Heart right ventricle (tissue), 16 donors: ENCODE measurements at regions not wholly inside any gene's neighbourhood (a gene's known extent, or its start where the extent isn't known, plus 50 kb on each side); places are given as distances from the start of the nearest gene placed in this dataset.
A peak's percentile ranks its signal among the peaks of the same experiment; 100 is the strongest.

ENCODE experiments used
- ATAC-seq, 8 donors: fragments of 200-7000 bp; cut with Tn5 transposase; one replicate each; pipeline ENCODE4 v1.9.1; 2020; ENCODE audit warnings: mild to moderate bottlenecking in 8 of 8, moderate library complexity in 8 of 8, moderate number of reproducible peaks in 1 of 8
- DNase-seq, 2 donors: peaks; one replicate each; pipeline ENCODE4 v3.0.0-alpha.2; 2020
- H3K27ac ChIP-seq, 10 donors: fragments of 200-600 bp; sonication (generic) in 2 of 10; one replicate each; pipeline versions ENCODE4 v1.5.0 to v1.8.0; 2020 to 2022; ENCODE audit warnings: mild to moderate bottlenecking in 3 of 10
- H3K27me3 ChIP-seq, 7 donors: fragments of 200-600 bp; one replicate each; pipeline ENCODE4 v1.8.0; 2021 to 2022; ENCODE audit warnings: mild to moderate bottlenecking in 2 of 7
- H3K36me3 ChIP-seq, 9 donors: fragments of 200-600 bp; sonication (generic) in 1 of 9; one replicate each; pipeline versions ENCODE4 v1.5.0 to v1.8.0; 2020 to 2022; ENCODE audit warnings: mild to moderate bottlenecking in 2 of 9
- H3K4me1 ChIP-seq, 9 donors: fragments of 200-600 bp; sonication (generic) in 1 of 9; one replicate each; pipeline versions ENCODE4 v1.5.0 to v1.8.0; 2020 to 2022; ENCODE audit warnings: mild to moderate bottlenecking in 4 of 9
- H3K4me3 ChIP-seq, 10 donors: fragments of 200-600 bp; sonication (generic) in 2 of 10; one replicate each; pipeline versions ENCODE4 v1.5.0 to v1.8.0; 2020 to 2022; ENCODE audit warnings: mild to moderate bottlenecking in 7 of 10, moderate library complexity in 2 of 10
- H3K9me3 ChIP-seq, 11 donors: fragments of 200-600 bp in 10 of 11; sonication (generic) in 2 of 11; one replicate each; pipeline versions ENCODE4 v1.5.0 to v1.8.0; 2013 to 2022; ENCODE audit warnings: mild to moderate bottlenecking in 2 of 11, control low read depth in 1 of 11, moderate library complexity in 1 of 11
- WGBS, 2 donors: extraction: QIAGEN DNeasy Blood & Tissue Kit; methylation state at CpG; one replicate each; pipeline ENCODE4 v1.1.7; 2013; ENCODE audit warnings: inconsistent platforms in 1 of 2; 5-methylcytosine and 5-hydroxymethylcytosine counted together
- intact Hi-C, 10 donors: fragments of 100-400 bp; cut with DNase I; formaldehyde crosslinking; loops; one replicate each; pipeline versions ENCODE4 v1.11.1 to v1.14.2; 2022
- TF ChIP-seq, protein P1 (sequence below), 9 donors: fragments of 200-600 bp; sonication (generic) in 2 of 9; IDR thresholded peaks; one replicate each; pipeline versions ENCODE4 v1.5.0 to v1.8.0; 2021 to 2022; ENCODE audit warnings: antibody characterized with exemption in 9 of 9, mild to moderate bottlenecking in 5 of 9, moderate library complexity in 1 of 9
- donor health status: Arrhythmogenic right ventricular cardiomyopathy.
- donor health status: ischemic (EF 13 %, LVEDD 7.1; RV severe dilation, severe dysfunction).
- donor health status: healthy with polysubstance abuse.
- donor health status: DM: no; HTN: yes; CAD: no.
- donor health status: DM: no; HTN: no; CAD: no.
- donor health status: ischemic (EF 25% LVEDD 6.9; RV normal size, moderate dysfunction).
- donor health status: ischemic (EF 25% LVEDD 5.7; RV mildly dilated, moderate dysfunction).
- donor health status: healthy.
- donor health status: DM: yes; HTN: yes; CAD: no.
- donor health status: Ischemic cardiomyopathy.
- donor health status: ischemic (EF 35%, LVEDD 5.7; RV mildly dilated, moderate dysfunction).
- donor health status: nonischemic (EF 11% LVEDD 7.7; RV severe dilation, severe dysfunction).
- donor health status: DM: yes; HTN: yes; CAD: no.
- donor health status: PGD.
- donor health status: ischemic (EF 29% LVEDD 5.4; RV normal size, mild dysfunction).
- donor health status: nonischemic (EF 23%, LVEDD 6.1; RV moderate dilation, normal function).

DNA sequence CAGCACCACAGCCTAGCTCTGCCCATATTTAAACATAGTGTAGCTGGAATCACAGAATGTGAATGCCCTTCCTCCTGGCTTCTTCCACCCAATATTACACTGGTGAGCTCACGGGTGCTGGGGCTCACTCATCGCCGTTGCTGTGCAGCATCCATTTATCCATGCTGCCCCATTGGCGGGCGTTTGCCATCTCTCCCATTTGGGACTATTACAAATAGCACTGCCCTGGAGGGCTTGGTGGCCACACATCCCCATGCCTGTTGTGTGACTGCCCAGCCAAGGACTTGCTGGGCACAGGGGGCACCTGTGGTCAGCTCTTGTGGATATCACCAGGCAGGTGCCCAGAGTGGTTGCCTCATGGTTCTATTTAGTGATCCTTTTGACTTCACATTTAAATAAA, 54.5 kb upstream of the ENTPD6 start:
- no peak for ATAC-seq
- DNase-seq, result no peak
- H3K27ac ChIP-seq, result no peak overlapping the region
- TF ChIP-seq, protein P1, sequence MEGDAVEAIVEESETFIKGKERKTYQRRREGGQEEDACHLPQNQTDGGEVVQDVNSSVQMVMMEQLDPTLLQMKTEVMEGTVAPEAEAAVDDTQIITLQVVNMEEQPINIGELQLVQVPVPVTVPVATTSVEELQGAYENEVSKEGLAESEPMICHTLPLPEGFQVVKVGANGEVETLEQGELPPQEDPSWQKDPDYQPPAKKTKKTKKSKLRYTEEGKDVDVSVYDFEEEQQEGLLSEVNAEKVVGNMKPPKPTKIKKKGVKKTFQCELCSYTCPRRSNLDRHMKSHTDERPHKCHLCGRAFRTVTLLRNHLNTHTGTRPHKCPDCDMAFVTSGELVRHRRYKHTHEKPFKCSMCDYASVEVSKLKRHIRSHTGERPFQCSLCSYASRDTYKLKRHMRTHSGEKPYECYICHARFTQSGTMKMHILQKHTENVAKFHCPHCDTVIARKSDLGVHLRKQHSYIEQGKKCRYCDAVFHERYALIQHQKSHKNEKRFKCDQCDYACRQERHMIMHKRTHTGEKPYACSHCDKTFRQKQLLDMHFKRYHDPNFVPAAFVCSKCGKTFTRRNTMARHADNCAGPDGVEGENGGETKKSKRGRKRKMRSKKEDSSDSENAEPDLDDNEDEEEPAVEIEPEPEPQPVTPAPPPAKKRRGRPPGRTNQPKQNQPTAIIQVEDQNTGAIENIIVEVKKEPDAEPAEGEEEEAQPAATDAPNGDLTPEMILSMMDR (IDR thresholded peaks at IDR 0.05), result no peak
- 84 to 95% methylated on average over 5 of the region's 5 CpGs for WGBS, 2 donors
- no peaks in the 10 kb centered on the region for H3K9me3 ChIP-seq
- no peaks in the 10 kb centered on the region for H3K36me3 ChIP-seq
- peaks cover 0 to 13% (median 0%) of the 10 kb centered on the region in 9 donors for H3K4me1 ChIP-seq
- H3K4me3 ChIP-seq, result no peak overlapping the region
- H3K27me3 ChIP-seq, result peaks cover 0 to 24% (median 4%) of the 10 kb centered on the region in 7 donors
- intact Hi-C loops, result loop anchor here in 1 of 10 donors (5.0 kb wide), 1 partner anchor 49 kb away; no protein-coding TSS in a partner anchor

- Histone ChIP-seq H3K27ac (no peak overlapping the region), H3K9me3 (no peaks in the 10 kb centered on the region), H3K4me3 (no peak overlapping the region), H3K27me3 (peaks cover 0 to 33% (median 15%) of the 10 kb centered on the region in 7 donors), H3K36me3 (no peaks in the 10 kb centered on the region), H3K4me1 (no peaks in the 10 kb centered on the region)
- intact Hi-C loops, result loop anchor here in 1 of 10 donors (5.0 kb wide), 1 partner anchor 50 kb away; no protein-coding TSS in a partner anchor
- TF ChIP-seq, protein P1 (IDR thresholded peaks at IDR 0.05), result no peak
- DNase-seq (no peak), ATAC-seq (no peak)
- WGBS, 2 donors, result 90 to 94% methylated on average over 3 of the region's 3 CpGs
Observed at GRCh38 chr20:25142435-25142834, 53.1 kb upstream of the ENTPD6 start.

GRCh38 chr20:25145131-25145530, 50.4 kb upstream of the ENTPD6 start:
- intact Hi-C loops, result loop anchor here in 1 of 10 donors (2.0 kb wide), 1 partner anchor 66 kb away; no protein-coding TSS in a partner anchor
- peak in 6 of 8 donors; percentile 28 to 78 (median 42) for ATAC-seq
- Histone ChIP-seq H3K4me1 (peaks cover 4 to 12% (median 8%) of the 10 kb centered on the region in 9 donors), H3K27ac (no peak overlapping the region), H3K27me3 (peaks cover 4 to 60% (median 39%) of the 10 kb centered on the region in 7 donors), H3K4me3 (no peak overlapping the region), H3K9me3 (no peaks in the 10 kb centered on the region), H3K36me3 (no peaks in the 10 kb centered on the region)
- TF ChIP-seq, protein P1 (IDR thresholded peaks at IDR 0.05), result no peak
- WGBS, 2 donors, result 34 to 48% methylated on average over 7 of the region's 7 CpGs
- peak in 1 of 2 donors; percentile 34 for DNase-seq
